NK-92 (cell line): ENCODE measurements at regions not wholly inside any gene's neighbourhood (a gene's known extent, or its start where the extent isn't known, plus 50 kb on each side); places are given as distances from the start of the nearest gene placed in this dataset.

Source experiments
- DNase-seq: peaks from one replicate; lab custom pipeline; 2025; ENCODE audit not compliant: unreplicated experiment; lab: John Stamatoyannopoulos, UW

- DNase-seq = no peak
Measured at GRCh38 chr6:54632984-54633565, 213.5 kb upstream of the FAM83B start.

GRCh38 chr6:54633601-54634000, 213.0 kb upstream of the FAM83B start:
- no peak for DNase-seq

GRCh38 chr6:54640911-54641310, 205.7 kb upstream of the FAM83B start:
- no peak for DNase-seq

GRCh38 chr6:54646069-54646950, 200.3 kb upstream of the FAM83B start:
- no peak for DNase-seq

- DNase-seq = no peak
Measured at GRCh38 chr6:54646951-54647664, 199.5 kb upstream of the FAM83B start.

- DNase-seq = no peak
Measured at GRCh38 chr6:54654381-54654780, 192.2 kb upstream of the FAM83B start.

- no peak for DNase-seq
Measured at GRCh38 chr6:54655162-54655561, 191.4 kb upstream of the FAM83B start.

GRCh38 chr6:54665278-54665677, 181.3 kb upstream of the FAM83B start:
- no peak for DNase-seq

- DNase-seq = no peak
Measured at GRCh38 chr6:54680531-54680930, 166.0 kb upstream of the FAM83B start.

GRCh38 chr6:54681267-54681666, 165.3 kb upstream of the FAM83B start:
- DNase-seq = no peak

GRCh38 chr6:54681987-54682386, 164.6 kb upstream of the FAM83B start:
- DNase-seq = no peak

GRCh38 chr6:54689620-54690019, 157.0 kb upstream of the FAM83B start:
- no peak for DNase-seq

- DNase-seq = no peak
Measured at GRCh38 chr6:54690596-54690995, 156.0 kb upstream of the FAM83B start.

GRCh38 chr6:54694928-54695532, 151.5 kb upstream of the FAM83B start:
- no peak for DNase-seq

GRCh38 chr6:54695815-54696214, 150.8 kb upstream of the FAM83B start:
- DNase-seq = no peak

GRCh38 chr6:54697424-54697823, 149.1 kb upstream of the FAM83B start:
- no peak for DNase-seq

GRCh38 chr6:54698974-54699373, 147.6 kb upstream of the FAM83B start:
- no peak for DNase-seq

GRCh38 chr6:54700158-54700557, 146.4 kb upstream of the FAM83B start:
- DNase-seq = no peak

- no peak for DNase-seq
Measured at GRCh38 chr6:54702772-54703171, 143.8 kb upstream of the FAM83B start.

GRCh38 chr6:54706391-54706790, 140.2 kb upstream of the FAM83B start:
- no peak for DNase-seq

GRCh38 chr6:54706844-54707605, 139.5 kb upstream of the FAM83B start:
- no peak for DNase-seq
